ENCODE measurements at regions not wholly inside any gene's neighbourhood (a gene's known extent, or its start where the extent isn't known, plus 50 kb on each side); places are given as distances from the start of the nearest gene placed in this dataset.

- TF ChIP-seq JUNB (IDR thresholded peaks at IDR 0.05), result no peak
- TF ChIP-seq MEF2B (IDR thresholded peaks at IDR 0.05; ENCODE audit: partially characterized antibody, poor library complexity, severe bottlenecking), result no peak
- TF ChIP-seq ZBTB33 (IDR thresholded peaks at IDR 0.05), result no peak
- TF ChIP-seq MAX (IDR thresholded peaks at IDR 0.05; ENCODE audit: low read depth, low read length), result no peak
- TF ChIP-seq E2F8 (IDR thresholded peaks at IDR 0.05; ENCODE audit: low read depth, partially characterized antibody), result no peak
- TF ChIP-seq BCL3 (IDR thresholded peaks at IDR 0.05; ENCODE audit: borderline replicate concordance, insufficient read depth, low read depth, low read length, poor library complexity, severe bottlenecking), result no peak
- no peak for TF ChIP-seq ZBTB4 (CRISPR knock-in tag; IDR thresholded peaks at IDR 0.05)
Observed at GRCh38 chr14:99333841-99334635, 62.0 kb upstream of the BCL11B start (continued).
